ENCODE measurements at regions not wholly inside any gene's neighbourhood (a gene's known extent, or its start where the extent isn't known, plus 50 kb on each side); places are given as distances from the start of the nearest gene placed in this dataset.

DNA sequence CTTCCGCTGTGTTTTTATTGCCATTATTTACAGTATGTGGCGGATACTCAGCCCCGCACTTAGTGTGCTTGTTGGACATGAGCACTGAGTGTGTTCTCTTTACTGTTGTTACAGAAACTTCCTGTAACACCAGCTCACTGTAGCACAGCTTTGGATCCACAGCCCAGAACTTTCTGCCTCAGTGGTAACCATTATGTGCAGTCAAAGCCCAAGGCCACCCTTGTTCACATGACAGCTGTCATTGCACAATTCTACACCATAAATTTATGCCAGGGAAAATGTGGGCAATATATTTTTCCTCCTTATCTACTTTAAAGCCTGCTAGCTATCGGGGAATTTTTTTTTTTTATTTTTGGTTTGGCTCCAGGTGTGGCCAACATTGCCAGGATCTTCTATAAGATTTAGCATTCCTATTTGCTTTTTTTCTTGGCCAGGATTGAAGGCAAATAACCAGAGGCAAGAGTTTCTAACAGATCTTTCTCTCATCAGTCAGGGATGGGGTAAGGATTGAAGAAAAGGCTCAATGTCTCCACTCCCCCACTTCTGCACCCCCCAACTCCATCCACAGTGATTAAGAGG is 176.0 kb upstream of the PELI2 start:
- DNase-seq (ENCODE audit: low spot score) = no peak

DNA sequence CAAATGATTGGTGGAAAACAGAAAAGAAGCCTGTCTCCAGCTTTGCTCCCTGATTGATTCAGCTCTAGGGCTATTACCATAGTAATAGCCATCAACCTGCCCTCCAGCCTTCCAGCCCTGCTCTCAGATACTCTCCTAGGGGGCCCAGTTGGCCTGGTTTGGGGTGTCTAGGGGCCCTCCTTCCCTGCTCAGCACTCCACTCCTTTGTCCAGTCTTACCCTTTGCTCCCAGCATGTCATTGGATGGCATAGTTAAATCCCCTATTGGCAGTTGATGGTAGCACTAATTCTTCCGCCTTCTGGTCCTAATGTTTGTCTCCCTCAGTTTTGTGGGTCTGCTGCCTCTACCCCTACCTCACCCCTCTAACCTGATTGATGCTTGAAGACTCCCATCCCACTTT is 175.4 kb upstream of the PELI2 start:
- no peak for DNase-seq (ENCODE audit: low spot score)

- DNase-seq (ENCODE audit: low spot score) = no peak
Measured at GRCh38 chr14:55944757-55945156, 173.5 kb upstream of the PELI2 start.

DNA sequence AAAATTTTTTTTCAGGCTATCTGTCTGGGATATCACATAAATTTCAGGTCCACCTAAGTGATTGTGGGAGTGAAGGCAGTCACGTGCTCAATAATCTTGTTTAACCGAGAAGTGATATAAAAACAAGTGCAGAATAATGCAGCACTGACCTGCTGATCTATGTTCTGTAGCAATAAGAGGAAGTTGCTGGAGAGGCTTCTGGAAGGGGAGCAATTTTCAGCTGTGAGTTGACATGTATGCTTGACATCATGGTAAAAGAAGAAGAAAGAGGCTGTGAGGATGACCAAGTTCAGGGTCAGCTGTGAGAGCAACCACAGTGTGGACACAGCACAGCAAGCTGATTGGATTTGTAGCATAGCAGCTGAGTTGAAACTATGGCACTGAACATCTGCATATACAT is 172.0 kb upstream of the PELI2 start:
- DNase-seq (ENCODE audit: low spot score) = no peak

DNA sequence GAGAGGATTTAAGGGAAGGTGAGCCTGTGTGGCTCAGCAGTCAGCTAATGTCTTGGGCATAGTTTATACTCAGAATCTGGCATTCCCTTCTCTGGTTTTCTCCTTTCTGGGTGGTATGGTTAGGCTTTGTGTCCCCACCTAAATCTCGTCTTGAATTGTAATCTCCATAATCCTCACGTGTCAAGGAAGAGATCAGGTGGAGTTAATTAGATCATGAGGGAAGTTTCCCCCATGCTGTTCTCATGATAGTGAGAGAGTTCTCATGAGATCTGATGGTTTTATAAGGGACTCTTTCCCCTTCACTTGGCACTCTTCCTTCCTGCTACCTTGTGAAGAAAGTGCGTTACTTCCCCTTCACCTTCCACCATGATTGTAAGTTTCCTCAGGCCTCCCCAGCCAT is 169.8 kb upstream of the PELI2 start:
- DNase-seq (ENCODE audit: low spot score) = no peak

GRCh38 chr14:55949708-55950107 is 168.5 kb upstream of the PELI2 start:
- DNase-seq (ENCODE audit: low spot score) = no peak

GRCh38 chr14:55950135-55950534 is 168.1 kb upstream of the PELI2 start:
- no peak for DNase-seq (ENCODE audit: low spot score)

- no peak for DNase-seq (ENCODE audit: low spot score)
Measured at GRCh38 chr14:55951341-55952206, 166.6 kb upstream of the PELI2 start.

GRCh38 chr14:55954108-55954507 is 164.1 kb upstream of the PELI2 start:
- no peak for DNase-seq (ENCODE audit: low spot score)

DNA sequence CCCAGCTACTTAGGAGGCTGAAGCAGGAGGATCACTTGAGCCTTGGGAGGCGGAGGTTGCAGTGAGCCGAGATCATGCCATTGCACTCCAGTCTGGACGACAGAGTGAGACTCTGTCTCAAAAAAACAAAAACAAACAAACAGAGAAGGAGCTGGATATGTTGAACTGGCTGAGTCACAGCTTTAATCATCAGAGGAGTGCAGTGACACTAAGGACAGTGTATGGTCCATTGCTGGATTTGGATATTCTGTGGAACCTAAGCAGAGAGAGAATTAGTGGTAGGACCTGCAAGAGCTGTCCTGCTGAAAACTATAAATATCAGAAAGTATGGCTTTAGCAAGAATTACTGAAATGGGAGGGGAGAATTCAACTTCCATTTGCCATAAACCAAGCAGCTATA is 163.0 kb upstream of the PELI2 start:
- DNase-seq (ENCODE audit: low spot score) = no peak

DNA sequence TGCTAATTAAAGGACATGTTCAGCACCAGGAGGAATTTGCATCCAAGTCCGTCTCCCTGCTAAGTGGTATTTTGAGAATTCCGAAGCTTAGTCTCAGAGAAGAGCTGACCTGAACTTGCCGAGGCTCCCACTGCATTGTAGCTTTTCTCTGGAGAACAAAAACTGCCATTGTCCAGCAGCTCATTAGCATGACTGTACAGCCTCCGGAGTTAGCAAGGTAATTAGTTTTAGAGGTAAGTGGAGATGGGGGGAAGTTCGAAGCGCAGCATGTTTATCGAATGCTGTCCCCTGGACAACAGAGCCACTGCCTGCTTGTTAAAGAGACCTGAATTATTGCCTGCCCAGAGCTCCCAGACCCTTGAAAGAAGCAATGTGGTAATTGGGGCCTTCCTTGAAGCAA is 160.3 kb upstream of the PELI2 start:
- no peak for DNase-seq (ENCODE audit: low spot score)

- DNase-seq (ENCODE audit: low spot score) = no peak
Measured at GRCh38 chr14:55963295-55963694, 154.9 kb upstream of the PELI2 start.

GRCh38 chr14:55964091-55964490 is 154.1 kb upstream of the PELI2 start:
- DNase-seq (ENCODE audit: low spot score) = no peak

GRCh38 chr14:55964821-55965220 is 153.4 kb upstream of the PELI2 start:
- DNase-seq (ENCODE audit: low spot score) = no peak

DNA sequence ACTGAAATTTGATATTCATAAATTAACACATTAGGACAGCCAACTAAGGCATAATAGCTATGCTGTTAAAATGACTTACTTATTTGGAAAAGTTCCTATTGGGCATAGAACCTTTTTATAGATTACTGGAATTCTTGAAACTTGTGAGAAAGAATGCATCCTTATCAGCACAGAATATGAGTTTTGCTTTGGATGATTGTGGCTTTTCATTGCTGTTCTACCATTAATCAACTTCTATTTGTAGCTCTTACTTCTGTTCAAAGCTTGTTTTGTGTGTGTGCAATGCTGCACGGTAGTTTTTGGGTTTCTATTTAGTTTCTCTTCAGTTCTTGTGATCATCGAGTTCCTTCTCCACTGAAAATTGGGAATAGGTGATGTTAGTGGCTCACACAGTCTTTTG is 152.4 kb upstream of the PELI2 start:
- no peak for DNase-seq (ENCODE audit: low spot score)

DNA sequence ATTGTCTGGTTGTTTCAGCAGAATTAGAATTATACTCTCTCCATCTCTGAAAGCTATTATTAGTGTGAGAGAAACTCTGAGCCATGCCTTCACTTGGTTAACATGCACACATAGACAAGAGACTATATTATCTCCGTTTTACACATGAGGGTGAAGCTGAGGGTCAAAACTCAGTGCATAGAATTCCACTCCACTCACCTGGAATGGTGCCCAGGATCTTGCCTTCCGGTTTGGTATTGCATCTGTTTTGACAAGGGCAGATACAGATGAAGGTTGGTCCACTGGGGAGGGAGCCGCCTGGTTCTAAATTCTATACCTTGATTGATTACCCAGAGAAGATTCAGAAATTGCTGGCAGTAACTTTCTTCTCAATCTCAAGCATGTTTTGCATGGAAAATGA is 149.5 kb upstream of the PELI2 start:
- DNase-seq (ENCODE audit: low spot score) = no peak

DNA sequence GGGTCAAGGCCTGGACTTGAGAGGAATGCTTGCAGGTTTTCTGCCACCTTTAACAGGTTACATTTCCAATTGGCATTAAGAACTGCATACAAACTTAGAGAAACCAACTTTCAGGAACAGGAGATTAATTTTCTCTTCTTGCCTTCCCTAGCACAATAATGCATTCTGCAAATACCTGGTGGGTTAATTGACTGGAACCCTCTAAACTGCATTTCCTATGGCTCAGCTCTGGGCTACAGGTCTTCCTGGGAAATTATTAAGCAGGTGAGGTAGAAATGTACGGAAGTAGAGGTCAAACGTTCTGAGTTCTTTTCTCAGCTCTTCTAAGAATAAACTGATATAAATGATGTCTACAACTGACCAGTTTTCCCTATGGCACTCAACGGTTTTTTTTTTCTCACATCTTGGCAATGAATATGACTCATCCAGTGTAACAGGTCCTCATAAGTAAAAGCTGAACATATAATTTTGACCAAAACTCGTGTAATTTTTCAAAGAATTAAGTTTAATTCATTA is 144.9 kb upstream of the PELI2 start:
- no peak for DNase-seq (ENCODE audit: low spot score)

DNA sequence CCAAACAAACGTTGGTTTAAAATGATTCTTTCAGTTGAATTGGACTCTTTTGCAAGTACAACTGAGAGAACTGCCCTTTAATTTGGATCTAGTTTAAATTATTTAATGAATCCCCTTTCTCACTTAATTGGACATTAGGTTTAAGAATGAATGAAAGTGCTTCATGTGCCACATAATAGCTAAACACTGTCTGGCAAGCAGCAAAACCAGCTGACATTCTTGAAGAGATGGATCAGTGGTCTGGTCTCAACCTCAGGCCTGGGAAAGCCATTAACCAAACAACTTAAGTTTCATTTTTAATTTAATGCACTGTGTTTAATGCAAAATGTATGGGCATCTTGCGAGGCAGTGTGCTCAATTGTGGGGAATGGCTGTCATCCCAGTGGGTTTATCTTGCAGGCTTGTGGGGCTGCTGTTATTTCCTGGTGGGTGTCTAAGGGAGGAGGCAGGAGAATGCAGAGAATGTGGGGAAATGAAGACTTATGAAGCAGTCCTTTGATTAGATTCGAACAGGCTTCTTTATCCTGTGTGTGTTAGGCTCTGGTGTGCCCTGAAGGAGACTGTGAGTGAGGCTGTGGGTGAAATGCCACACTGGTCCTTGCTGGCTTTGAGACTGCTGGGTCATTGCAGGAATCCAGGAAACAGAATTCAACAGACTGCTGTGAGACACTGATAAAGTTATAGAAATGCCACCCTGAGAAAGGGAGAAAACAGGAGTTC is 144.1 kb upstream of the PELI2 start:
- DNase-seq (ENCODE audit: low spot score) = no peak

DNA sequence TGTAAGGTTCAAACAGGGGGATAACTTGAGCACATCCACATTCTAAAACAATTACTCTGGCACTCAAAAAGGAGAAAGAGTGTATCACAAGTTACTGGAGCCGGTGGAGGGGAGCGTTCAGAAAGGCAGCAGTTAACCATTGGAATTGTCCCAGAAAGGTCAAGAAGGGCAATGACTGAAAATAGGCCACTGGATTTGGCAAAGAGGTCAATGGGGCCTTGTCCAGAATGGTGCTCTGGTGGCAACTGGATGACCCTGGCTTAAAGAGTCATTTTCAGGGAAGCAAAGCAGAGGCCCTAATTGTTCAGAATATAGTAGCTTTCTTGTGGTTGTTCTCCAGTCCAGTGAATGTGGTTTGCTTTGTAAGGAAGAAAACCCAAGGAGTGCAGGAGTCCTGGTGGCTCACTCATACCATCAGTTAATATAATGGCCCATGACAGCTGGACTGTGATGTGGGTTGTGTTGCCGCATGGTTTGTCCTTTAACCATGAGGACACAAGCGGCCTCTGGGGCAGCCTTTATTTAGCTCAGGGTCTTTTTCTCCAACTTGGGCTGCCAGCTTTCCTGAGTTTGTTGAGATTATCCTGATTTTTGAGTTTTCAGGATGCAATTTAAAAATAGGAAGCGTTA is 142.8 kb upstream of the PELI2 start:
- no peak for DNase-seq (ENCODE audit: low spot score)

DNA sequence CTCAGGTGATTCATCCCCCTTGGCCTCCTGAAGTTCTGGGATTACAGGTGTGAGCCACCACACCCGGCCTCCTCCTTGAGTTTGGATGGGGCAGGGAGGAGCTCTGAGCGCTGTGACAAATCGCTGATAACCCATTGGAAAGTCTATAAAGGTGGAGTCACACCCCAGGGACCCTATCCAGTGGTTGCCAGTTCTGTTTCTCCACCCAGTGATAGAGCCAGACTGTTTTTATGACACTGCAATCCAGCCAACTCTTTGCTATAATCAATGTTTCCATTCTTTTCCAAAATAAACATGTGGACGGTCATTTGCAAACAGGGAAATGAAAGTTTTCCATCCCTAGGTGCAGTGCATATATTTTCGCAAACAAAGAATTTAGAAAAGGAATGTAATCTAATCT is 142.0 kb upstream of the PELI2 start:
- DNase-seq (ENCODE audit: low spot score) = no peak

DNA sequence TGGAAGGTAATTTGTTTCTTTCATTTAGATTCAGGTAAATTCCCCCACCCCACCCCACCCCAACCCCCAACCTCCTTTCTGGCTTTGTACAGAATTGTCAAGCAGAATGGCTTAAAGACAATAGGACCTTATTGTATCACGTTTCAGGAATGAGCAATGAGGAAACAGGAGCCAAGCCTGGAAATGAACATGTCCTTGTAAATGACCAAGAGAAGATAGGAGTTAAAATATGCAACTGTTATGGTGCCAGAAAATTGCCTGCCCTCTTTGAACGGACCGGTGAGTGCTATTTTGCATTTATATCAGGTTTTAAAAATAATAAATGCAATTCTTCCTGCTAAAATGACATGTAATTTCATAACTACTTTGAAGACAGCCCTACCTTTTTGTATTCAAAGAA is 141.6 kb upstream of the PELI2 start:
- DNase-seq (ENCODE audit: low spot score) = no peak

GRCh38 chr14:55977392-55978150 is 140.6 kb upstream of the PELI2 start:
- DNase-seq (ENCODE audit: low spot score) = peak; percentile 66
